HepG2 (cell line): ENCODE measurements at regions not wholly inside any gene's neighbourhood (a gene's known extent, or its start where the extent isn't known, plus 50 kb on each side); places are given as distances from the start of the nearest gene placed in this dataset.

ENCODE experiments used
- BRCA1 ChIP-seq: sonication (generic); formaldehyde crosslinking; IDR thresholded peaks from 2 replicates; pipeline ENCODE4 v1.4.0; 2020; ENCODE audit warnings: missing genetic modification reagents
- GABPA ChIP-seq, 2 experiments: IDR thresholded peaks; 2 replicates each; pipeline ENCODE4 v1.6.1; 2011 to 2016; ENCODE audit warnings: low read depth in 2 of 2, low read length in 1 of 2, missing biosample characterization in 1 of 2, missing genetic modification characterization in 1 of 2
- KDM1A ChIP-seq: IDR thresholded peaks from 2 replicates; pipeline ENCODE4 v1.6.1; 2016; ENCODE audit warnings: missing compliant biosample characterization
- ZNF749 ChIP-seq: sonication (generic); formaldehyde crosslinking; IDR thresholded peaks from 2 replicates; pipeline ENCODE4 v1.8.0; 2022; ENCODE audit warnings: mild to moderate bottlenecking, missing genetic modification reagents, moderate library complexity, borderline replicate concordance
- TF ChIP-seq, protein P1 (sequence below): sonication (generic); formaldehyde crosslinking; IDR thresholded peaks from 2 replicates; pipeline ENCODE4 v1.5.0; 2020; ENCODE audit warnings: mild to moderate bottlenecking, missing genetic modification reagents, moderate library complexity
- TF ChIP-seq, protein P2 (sequence below): sonication (generic); formaldehyde crosslinking; IDR thresholded peaks from 2 replicates; pipeline ENCODE4 v1.4.0; 2020; ENCODE audit warnings: missing genetic modification reagents

DNA sequence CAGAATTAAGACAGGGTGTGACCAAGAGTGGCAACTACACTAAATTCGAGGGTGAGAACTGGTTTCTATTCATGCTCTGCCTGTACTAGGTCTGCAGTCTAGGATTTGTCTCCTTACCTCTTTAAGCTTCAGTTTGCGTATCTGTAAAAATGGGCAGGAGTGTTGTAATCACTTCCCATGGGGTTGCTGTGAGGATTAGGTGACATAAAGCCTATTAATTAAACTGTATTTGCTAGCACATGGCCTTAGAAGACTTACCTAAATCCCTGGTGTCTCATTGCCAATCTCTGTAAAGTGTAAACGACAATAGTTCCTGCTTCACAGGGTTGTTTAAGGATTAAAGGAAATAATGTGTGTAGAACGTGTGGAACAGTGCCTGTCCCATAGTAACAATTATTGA lies 193.6 kb downstream of the DRD1 start:
- no peak for TF ChIP-seq BRCA1 (CRISPR knock-in tag)
- TF ChIP-seq, protein P1, sequence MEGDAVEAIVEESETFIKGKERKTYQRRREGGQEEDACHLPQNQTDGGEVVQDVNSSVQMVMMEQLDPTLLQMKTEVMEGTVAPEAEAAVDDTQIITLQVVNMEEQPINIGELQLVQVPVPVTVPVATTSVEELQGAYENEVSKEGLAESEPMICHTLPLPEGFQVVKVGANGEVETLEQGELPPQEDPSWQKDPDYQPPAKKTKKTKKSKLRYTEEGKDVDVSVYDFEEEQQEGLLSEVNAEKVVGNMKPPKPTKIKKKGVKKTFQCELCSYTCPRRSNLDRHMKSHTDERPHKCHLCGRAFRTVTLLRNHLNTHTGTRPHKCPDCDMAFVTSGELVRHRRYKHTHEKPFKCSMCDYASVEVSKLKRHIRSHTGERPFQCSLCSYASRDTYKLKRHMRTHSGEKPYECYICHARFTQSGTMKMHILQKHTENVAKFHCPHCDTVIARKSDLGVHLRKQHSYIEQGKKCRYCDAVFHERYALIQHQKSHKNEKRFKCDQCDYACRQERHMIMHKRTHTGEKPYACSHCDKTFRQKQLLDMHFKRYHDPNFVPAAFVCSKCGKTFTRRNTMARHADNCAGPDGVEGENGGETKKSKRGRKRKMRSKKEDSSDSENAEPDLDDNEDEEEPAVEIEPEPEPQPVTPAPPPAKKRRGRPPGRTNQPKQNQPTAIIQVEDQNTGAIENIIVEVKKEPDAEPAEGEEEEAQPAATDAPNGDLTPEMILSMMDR (CRISPR knock-in tag): no peak
- TF ChIP-seq ZNF749: no peak
- TF ChIP-seq, protein P2, sequence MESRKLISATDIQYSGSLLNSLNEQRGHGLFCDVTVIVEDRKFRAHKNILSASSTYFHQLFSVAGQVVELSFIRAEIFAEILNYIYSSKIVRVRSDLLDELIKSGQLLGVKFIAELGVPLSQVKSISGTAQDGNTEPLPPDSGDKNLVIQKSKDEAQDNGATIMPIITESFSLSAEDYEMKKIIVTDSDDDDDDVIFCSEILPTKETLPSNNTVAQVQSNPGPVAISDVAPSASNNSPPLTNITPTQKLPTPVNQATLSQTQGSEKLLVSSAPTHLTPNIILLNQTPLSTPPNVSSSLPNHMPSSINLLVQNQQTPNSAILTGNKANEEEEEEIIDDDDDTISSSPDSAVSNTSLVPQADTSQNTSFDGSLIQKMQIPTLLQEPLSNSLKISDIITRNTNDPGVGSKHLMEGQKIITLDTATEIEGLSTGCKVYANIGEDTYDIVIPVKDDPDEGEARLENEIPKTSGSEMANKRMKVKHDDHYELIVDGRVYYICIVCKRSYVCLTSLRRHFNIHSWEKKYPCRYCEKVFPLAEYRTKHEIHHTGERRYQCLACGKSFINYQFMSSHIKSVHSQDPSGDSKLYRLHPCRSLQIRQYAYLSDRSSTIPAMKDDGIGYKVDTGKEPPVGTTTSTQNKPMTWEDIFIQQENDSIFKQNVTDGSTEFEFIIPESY: no peak
- no peak for TF ChIP-seq KDM1A (CRISPR knock-in tag)
- no peak for TF ChIP-seq GABPA (IDR thresholded peaks at IDR 0.05; ENCODE audit: low read depth, low read length)
- no peak for TF ChIP-seq GABPA (CRISPR knock-in tag; IDR thresholded peaks at IDR 0.05; ENCODE audit: low read depth)
